IMR-90 (cell line): ENCODE measurements at regions not wholly inside any gene's neighbourhood (a gene's known extent, or its start where the extent isn't known, plus 50 kb on each side); places are given as distances from the start of the nearest gene placed in this dataset.
A peak's percentile ranks its signal among the peaks of the same experiment; 100 is the strongest.

Experiments used
- ATAC-seq: fragments of 200-7000 bp; cut with Tn5 transposase; 2 replicates; pipeline ENCODE4 v1.9.1; 2020; ENCODE audit warnings: low read depth, mild to moderate bottlenecking, moderate library complexity
- BruUV-seq: library from RNA; stranded (reverse); fragments of 400-500 nt; replicated peaks from 2 replicates; lab custom pipeline; 2021; lab: Mats Ljungman, UMichigan
- CTCF ChIA-PET: fragments of 300-600 bp; formaldehyde crosslinking; extraction: SDS; loops from one replicate; lab custom pipeline; 2021; ENCODE audit warnings: antibody characterized with exemption; lab: Yijun Ruan, JAX
- POLR2A ChIA-PET: fragments of 300-600 bp; sonication (Branson Sonifier 250); formaldehyde crosslinking; loops from one replicate; lab custom pipeline; 2022; ENCODE audit warnings: antibody characterized with exemption; ENCODE audit not compliant: unreplicated experiment; lab: Charles Lee
- DNase-seq: peaks from one replicate; pipeline ENCODE4 v3.0.0; 2013
- H2AFZ ChIP-seq: replicated peaks from 2 replicates; pipeline ENCODE3; 2013; ENCODE audit warnings: low read length, mild to moderate bottlenecking; ENCODE audit not compliant: poor library complexity
- H2AK5ac ChIP-seq: 2 replicates; pipeline ENCODE4 v1.6.1; 2013; ENCODE audit warnings: low read depth, low read length, inconsistent platforms
- H2AK9ac ChIP-seq: replicated peaks from 2 replicates; pipeline ENCODE3; 2013; ENCODE audit warnings: mild to moderate bottlenecking, low read depth, low read length, moderate library complexity; ENCODE audit not compliant: poor library complexity
- H2BK120ac ChIP-seq: 2 replicates; pipeline ENCODE4 v1.6.1; 2013; ENCODE audit warnings: low read depth, low read length, inconsistent platforms
- H2BK15ac ChIP-seq: 3 replicates; pipeline ENCODE4 v1.6.1; 2013; ENCODE audit warnings: low read depth, low read length, inconsistent platforms
- H2BK20ac ChIP-seq: 2 replicates; pipeline ENCODE4 v1.6.1; 2013; ENCODE audit warnings: low read depth, mild to moderate bottlenecking, inconsistent platforms, low read length, moderate library complexity
- H2BK5ac ChIP-seq: 2 replicates; pipeline ENCODE4 v1.6.1; 2013; ENCODE audit warnings: mild to moderate bottlenecking, low read depth, low read length, inconsistent platforms; ENCODE audit not compliant: poor library complexity, severe bottlenecking
- H3K14ac ChIP-seq: replicated peaks from 2 replicates; pipeline ENCODE4 v1.6.1; 2013; ENCODE audit warnings: low read depth, low read length, inconsistent platforms
- H3K18ac ChIP-seq: 2 replicates; pipeline ENCODE4 v1.6.1; 2013; ENCODE audit warnings: low read depth, low read length, control low read depth
- H3K23ac ChIP-seq: 2 replicates; pipeline ENCODE4 v1.6.1; 2013; ENCODE audit warnings: low read depth, low read length, inconsistent platforms
- H3K27ac ChIP-seq: 2 replicates; pipeline ENCODE4 v1.5.1; 2013; ENCODE audit warnings: mild to moderate bottlenecking, control low read depth, low read length; ENCODE audit not compliant: insufficient read depth
- H3K27me3 ChIP-seq: 2 replicates; pipeline ENCODE4 v1.6.1; 2013; ENCODE audit warnings: low read length; ENCODE audit not compliant: control insufficient read depth, insufficient read depth
- H3K36me3 ChIP-seq: 2 replicates; pipeline ENCODE4 v1.6.1; 2013; ENCODE audit warnings: low read length, mixed read lengths; ENCODE audit not compliant: control insufficient read depth, insufficient read depth
- H3K4ac ChIP-seq: 2 replicates; pipeline ENCODE4 v1.6.1; 2013; ENCODE audit warnings: low read depth, low read length, inconsistent platforms
- H3K4me1 ChIP-seq: 2 replicates; pipeline ENCODE4 v1.6.1; 2013; ENCODE audit warnings: low read length, mixed read lengths; ENCODE audit not compliant: control insufficient read depth, insufficient read depth
- H3K4me2 ChIP-seq: 2 replicates; pipeline ENCODE4 v1.6.1; 2013; ENCODE audit warnings: low read depth, mild to moderate bottlenecking, control low read depth, low read length, moderate library complexity
- H3K4me3 ChIP-seq: 2 replicates; pipeline ENCODE4 v1.5.1; 2013; ENCODE audit warnings: low read depth, mild to moderate bottlenecking, control low read depth, low read length, moderate library complexity; ENCODE audit not compliant: insufficient read depth
- H3K56ac ChIP-seq: 2 replicates; pipeline ENCODE4 v1.6.1; 2013; ENCODE audit warnings: low read length, inconsistent platforms; ENCODE audit not compliant: insufficient read depth; ENCODE audit errors: extremely low read depth
- H3K79me1 ChIP-seq, 2 experiments: 2 replicates each; pipeline ENCODE4 v1.6.1; 2013; ENCODE audit warnings: low read length in 2 of 2, inconsistent platforms in 1 of 2, low read depth in 1 of 2
- H3K9ac ChIP-seq: 2 replicates; pipeline ENCODE4 v1.6.1; 2013; ENCODE audit warnings: low read depth, low read length, control low read depth
- H3K9me1 ChIP-seq: 2 replicates; pipeline ENCODE4 v1.6.1; 2013; ENCODE audit warnings: low read length, inconsistent platforms; ENCODE audit not compliant: insufficient read depth
- H3K9me3 ChIP-seq: 2 replicates; pipeline ENCODE4 v1.6.1; 2013; ENCODE audit warnings: low read length; ENCODE audit not compliant: control insufficient read depth, insufficient read depth
- H4K20me1 ChIP-seq: 2 replicates; pipeline ENCODE4 v1.6.1; 2013; ENCODE audit warnings: low read length, inconsistent platforms; ENCODE audit not compliant: insufficient read depth
- H4K5ac ChIP-seq: 2 replicates; pipeline ENCODE4 v1.6.1; 2013; ENCODE audit warnings: mild to moderate bottlenecking, low read depth, low read length, control low read depth
- H4K8ac ChIP-seq, 2 experiments: 2 replicates each; pipeline ENCODE4 v1.6.1; 2013; ENCODE audit warnings: low read depth in 2 of 2, low read length in 2 of 2, control low read depth in 1 of 2, inconsistent platforms in 1 of 2
- H4K91ac ChIP-seq: 2 replicates; pipeline ENCODE4 v1.6.1; 2013; ENCODE audit warnings: low read depth, low read length, inconsistent platforms; ENCODE audit not compliant: insufficient read depth
- CEBPB ChIP-seq: IDR thresholded peaks from 2 replicates; pipeline ENCODE4 v1.6.1; 2012; ENCODE audit warnings: low read depth, low read length, improper control_type of control experiment
- FOS ChIP-seq: fragments of 150-350 bp; IDR thresholded peaks from 2 replicates; pipeline ENCODE4 v1.6.1; 2016; ENCODE audit warnings: low read depth, low read length
- MAFK ChIP-seq: IDR thresholded peaks from 2 replicates; pipeline ENCODE4 v1.6.1; 2012; ENCODE audit warnings: low read depth, low read length, improper control_type of control experiment
- MXI1 ChIP-seq: IDR thresholded peaks from 2 replicates; pipeline ENCODE4 v1.6.1; 2012; ENCODE audit warnings: low read depth, mild to moderate bottlenecking, low read length, moderate library complexity, borderline replicate concordance
- NFE2L2 ChIP-seq: fragments of 150-350 bp; IDR thresholded peaks from 2 replicates; pipeline ENCODE4 v1.6.1; 2016; ENCODE audit warnings: low read depth, mild to moderate bottlenecking, low read length
- POLR2A ChIP-seq: IDR thresholded peaks from 2 replicates; pipeline ENCODE4 v1.6.1; 2012; ENCODE audit warnings: mild to moderate bottlenecking, low read depth, low read length
- RCOR1 ChIP-seq: IDR thresholded peaks from 2 replicates; pipeline ENCODE4 v1.6.1; 2012; ENCODE audit warnings: mild to moderate bottlenecking, low read length, improper control_type of control experiment; ENCODE audit not compliant: insufficient replicate concordance
- RFX5 ChIP-seq: IDR thresholded peaks from 2 replicates; pipeline ENCODE4 v1.8.0; 2012; ENCODE audit warnings: low read depth, mild to moderate bottlenecking, low read length, moderate library complexity
- WGBS, 2 experiments: methylation state at CpG; one replicate each; pipeline versions ENCODE4 v1.1.5 to v1.1.7; 2013; ENCODE audit warnings: missing lambda C conversion rate in 2 of 2; ENCODE audit not compliant: insufficient read length in 1 of 2; ENCODE audit errors: extremely low coverage in 2 of 2; 5-methylcytosine and 5-hydroxymethylcytosine counted together
- dilution Hi-C: fragments of 300-500 bp; cut with HindIII; formaldehyde crosslinking; loops from one replicate; pipeline ENCODE4 v1.14.3; 2018; ENCODE audit warnings: low sequenced_read_pairs; ENCODE audit not compliant: unreplicated experiment
- in situ Hi-C: fragments of 300-500 bp; cut with MboI; formaldehyde crosslinking; loops from 3 replicates; pipeline ENCODE4 v1.14.3; 2019; ENCODE audit warnings: low sequenced_read_pairs, inconsistent platforms, mixed read lengths
- intact Hi-C: fragments of 100-400 bp; cut with micrococcal nuclease; formaldehyde crosslinking; loops from 2 replicates; pipeline ENCODE4 v1.10.0; 2022
- TF ChIP-seq, protein P1 (sequence below): conservative IDR thresholded peaks from 2 replicates; pipeline ENCODE4 v1.5.1; 2012; ENCODE audit warnings: mild to moderate bottlenecking, low read depth, low read length, improper control_type of control experiment
- TF ChIP-seq, protein P2 (sequence below): fragments of 150-350 bp; IDR thresholded peaks from 2 replicates; pipeline ENCODE4 v1.6.1; 2016; ENCODE audit warnings: low read depth, mild to moderate bottlenecking, low read length, moderate library complexity, borderline replicate concordance

DNA sequence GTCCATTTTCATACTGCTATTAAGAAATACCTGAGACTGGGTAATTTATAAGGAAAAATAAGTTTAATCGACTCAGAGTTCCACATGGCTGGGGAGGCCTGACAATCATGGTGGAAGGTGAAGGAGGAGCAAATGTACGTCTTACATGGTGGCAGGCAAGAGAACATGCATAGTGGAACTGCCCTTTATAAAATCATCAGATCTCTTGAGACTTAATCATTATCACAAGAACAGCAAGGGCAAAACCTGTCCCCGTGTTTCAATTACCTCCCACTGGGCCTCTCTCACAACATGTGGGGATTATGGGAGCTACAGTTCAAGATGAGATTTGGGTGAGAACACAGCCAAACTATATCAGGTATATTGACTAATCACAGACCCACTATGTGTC is 370.2 kb upstream of the USP24 start:
- Histone ChIP-seq H3K9me1 (peaks cover 9% of the 10 kb centered on the region; the same call in 1 of the 2 replicates), H3K14ac (0 out of 2 replicates have a peak overlapping the region, but pooled peaks have one; percentile 2), H3K9me3 (no peaks in the 10 kb centered on the region), H3K56ac (no peak overlapping the region), H4K20me1 (no peaks in the 10 kb centered on the region), H3K18ac (peak overlapping the region; percentile 30; the same call in 1 of the 2 replicates), H3K36me3 (no peaks in the 10 kb centered on the region), H3K9ac (no peak overlapping the region), H2BK120ac (peak overlapping the region; percentile 91; the same call in 1 of the 2 replicates), H3K27ac (peak overlapping the region; percentile 51; the same call in 1 of the 2 replicates), H3K4me1 (peaks cover 11% of the 10 kb centered on the region), H2BK15ac (peak overlapping the region; percentile 12; the same call in 1 of the 3 replicates), H4K91ac (no peak overlapping the region), H3K4me3 (no peak overlapping the region), H3K27me3 (no peaks in the 10 kb centered on the region), H3K4ac (0 out of 2 replicates have a peak overlapping the region, but pooled peaks have one; percentile 1), H4K8ac (0 out of 4 replicates have a peak overlapping the region, but pooled peaks of 1 of the 2 experiments have one; percentile 70), H2BK20ac (peak overlapping the region; percentile 1; the same call in 1 of the 2 replicates), H4K5ac (peak overlapping the region; percentile 10; the same call in 1 of the 2 replicates), H2AK5ac (peak overlapping the region; percentile 47; the same call in 1 of the 2 replicates), H3K79me1 (no peaks in the 10 kb centered on the region), H2BK5ac (no peak overlapping the region), H2AFZ (no peak overlapping the region), H3K23ac (no peak overlapping the region), H3K4me2 (no peak overlapping the region), H2AK9ac (no peak overlapping the region)
- TF ChIP-seq NFE2L2: no peak
- no peak for TF ChIP-seq MAFK
- TF ChIP-seq CEBPB: no peak
- no peak for TF ChIP-seq POLR2A
- TF ChIP-seq, protein P1, sequence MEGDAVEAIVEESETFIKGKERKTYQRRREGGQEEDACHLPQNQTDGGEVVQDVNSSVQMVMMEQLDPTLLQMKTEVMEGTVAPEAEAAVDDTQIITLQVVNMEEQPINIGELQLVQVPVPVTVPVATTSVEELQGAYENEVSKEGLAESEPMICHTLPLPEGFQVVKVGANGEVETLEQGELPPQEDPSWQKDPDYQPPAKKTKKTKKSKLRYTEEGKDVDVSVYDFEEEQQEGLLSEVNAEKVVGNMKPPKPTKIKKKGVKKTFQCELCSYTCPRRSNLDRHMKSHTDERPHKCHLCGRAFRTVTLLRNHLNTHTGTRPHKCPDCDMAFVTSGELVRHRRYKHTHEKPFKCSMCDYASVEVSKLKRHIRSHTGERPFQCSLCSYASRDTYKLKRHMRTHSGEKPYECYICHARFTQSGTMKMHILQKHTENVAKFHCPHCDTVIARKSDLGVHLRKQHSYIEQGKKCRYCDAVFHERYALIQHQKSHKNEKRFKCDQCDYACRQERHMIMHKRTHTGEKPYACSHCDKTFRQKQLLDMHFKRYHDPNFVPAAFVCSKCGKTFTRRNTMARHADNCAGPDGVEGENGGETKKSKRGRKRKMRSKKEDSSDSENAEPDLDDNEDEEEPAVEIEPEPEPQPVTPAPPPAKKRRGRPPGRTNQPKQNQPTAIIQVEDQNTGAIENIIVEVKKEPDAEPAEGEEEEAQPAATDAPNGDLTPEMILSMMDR: no peak
- TF ChIP-seq RCOR1: no peak
- TF ChIP-seq, protein P2, sequence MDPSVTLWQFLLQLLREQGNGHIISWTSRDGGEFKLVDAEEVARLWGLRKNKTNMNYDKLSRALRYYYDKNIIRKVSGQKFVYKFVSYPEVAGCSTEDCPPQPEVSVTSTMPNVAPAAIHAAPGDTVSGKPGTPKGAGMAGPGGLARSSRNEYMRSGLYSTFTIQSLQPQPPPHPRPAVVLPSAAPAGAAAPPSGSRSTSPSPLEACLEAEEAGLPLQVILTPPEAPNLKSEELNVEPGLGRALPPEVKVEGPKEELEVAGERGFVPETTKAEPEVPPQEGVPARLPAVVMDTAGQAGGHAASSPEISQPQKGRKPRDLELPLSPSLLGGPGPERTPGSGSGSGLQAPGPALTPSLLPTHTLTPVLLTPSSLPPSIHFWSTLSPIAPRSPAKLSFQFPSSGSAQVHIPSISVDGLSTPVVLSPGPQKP: no peak
- TF ChIP-seq FOS: no peak
- no peak for TF ChIP-seq RFX5
- TF ChIP-seq MXI1: no peak
- ChIA-PET POLR2A (no interaction called here), CTCF (interaction anchor here (1.0 to 1.1 kb wide), 2 partner anchors 8 to 88 kb away, joined by 3 read pairs; no protein-coding TSS in a partner anchor)
- intact Hi-C loops (no loop called here), dilution Hi-C loops (no loop called here), in situ Hi-C loops (no loop called here)
- no TSS peak for BruUV-seq
- DNase-seq (no peak), ATAC-seq (no peak)
- WGBS, 2 experiments: no CpG with 5 or more reads among the region's 3 CpGs
